ENCODE measurements at regions not wholly inside any gene's neighbourhood (a gene's known extent, or its start where the extent isn't known, plus 50 kb on each side); places are given as distances from the start of the nearest gene placed in this dataset.
"Not testable (repeated sequence)": the region's sequence is repeated elsewhere in the genome, so short reads cannot be mapped to it uniquely, and the experiment has no call there.

- DNase-seq = no peak
Observed at GRCh38 chr4:160370046-160370445, 1267.2 kb downstream of the RAPGEF2 start.

GRCh38 chr4:160371446-160371845 lies 1268.6 kb downstream of the RAPGEF2 start:
- DNase-seq = no peak

GRCh38 chr4:160372390-160372789 lies 1269.5 kb downstream of the RAPGEF2 start:
- DNase-seq = no peak

GRCh38 chr4:160373911-160374310 lies 1271.0 kb downstream of the RAPGEF2 start:
- no peak for DNase-seq

- no peak for DNase-seq
Observed at GRCh38 chr4:160375772-160376452, 1273.0 kb downstream of the RAPGEF2 start.

GRCh38 chr4:160386846-160387245 lies 1284.0 kb downstream of the RAPGEF2 start:
- DNase-seq = no peak

- DNase-seq = no peak
Observed at GRCh38 chr4:160399826-160400225, 1296.9 kb downstream of the RAPGEF2 start.

- no peak for DNase-seq
Observed at GRCh38 chr4:160403081-160403480, 1300.2 kb downstream of the RAPGEF2 start.

GRCh38 chr4:160406263-160406825 lies 1303.5 kb downstream of the RAPGEF2 start:
- no peak for DNase-seq

- DNase-seq = no peak
Observed at GRCh38 chr4:160414496-160414895, 1311.6 kb downstream of the RAPGEF2 start.

- DNase-seq = no peak
Observed at GRCh38 chr4:160423879-160424451, 1321.1 kb downstream of the RAPGEF2 start.

- DNase-seq = no peak
Observed at GRCh38 chr4:160426233-160426632, 1323.4 kb downstream of the RAPGEF2 start.

GRCh38 chr4:160450876-160451275 lies 1348.0 kb downstream of the RAPGEF2 start:
- DNase-seq = no peak

- not testable (repeated sequence) for DNase-seq
Observed at GRCh38 chr4:160481696-160482690, 1379.1 kb downstream of the RAPGEF2 start.

GRCh38 chr4:160485071-160485687 lies 1382.3 kb downstream of the RAPGEF2 start:
- no peak for DNase-seq

GRCh38 chr4:160492181-160492580 lies 1389.3 kb downstream of the RAPGEF2 start:
- no peak for DNase-seq

- DNase-seq = no peak
Observed at GRCh38 chr4:160493206-160493605, 1390.3 kb downstream of the RAPGEF2 start.

- no peak for DNase-seq
Observed at GRCh38 chr4:160495356-160495755, 1392.5 kb downstream of the RAPGEF2 start.

- no peak for DNase-seq
Observed at GRCh38 chr4:160498211-160498610, 1395.3 kb downstream of the RAPGEF2 start.

GRCh38 chr4:160505724-160506123 lies 1402.8 kb downstream of the RAPGEF2 start:
- DNase-seq = no peak

GRCh38 chr4:160510928-160511327 lies 1408.0 kb downstream of the RAPGEF2 start:
- no peak for DNase-seq

- no peak for DNase-seq
Observed at GRCh38 chr4:160514126-160514525, 1411.2 kb downstream of the RAPGEF2 start.

- no peak for DNase-seq
Observed at GRCh38 chr4:160523231-160523630, 1420.4 kb downstream of the RAPGEF2 start.
